ENCODE measurements at regions not wholly inside any gene's neighbourhood (a gene's known extent, or its start where the extent isn't known, plus 50 kb on each side); places are given as distances from the start of the nearest gene placed in this dataset.
"Not testable (repeated sequence)": the region's sequence is repeated elsewhere in the genome, so short reads cannot be mapped to it uniquely, and the experiment has no call there.

- in situ Hi-C loops (cut with HindIII; ENCODE audit: low sequenced_read_pairs) = no loop called here
Observed at GRCh38 chr6:92431502-92431901, 987.9 kb downstream of the EPHA7 start.

- in situ Hi-C loops (cut with HindIII; ENCODE audit: low sequenced_read_pairs) = no loop called here
Observed at GRCh38 chr6:92428448-92428847, 990.9 kb downstream of the EPHA7 start.

- in situ Hi-C loops (cut with HindIII; ENCODE audit: low sequenced_read_pairs) = no loop called here
Observed at GRCh38 chr6:92427453-92427852, 991.9 kb downstream of the EPHA7 start.

GRCh38 chr6:92415656-92416055, 1003.7 kb downstream of the EPHA7 start:
- in situ Hi-C loops (cut with HindIII; ENCODE audit: low sequenced_read_pairs) = no loop called here

GRCh38 chr6:92408350-92408749, 1011.0 kb downstream of the EPHA7 start:
- in situ Hi-C loops (cut with HindIII; ENCODE audit: low sequenced_read_pairs) = no loop called here

GRCh38 chr6:92404281-92404680, 1015.1 kb downstream of the EPHA7 start:
- in situ Hi-C loops (cut with HindIII; ENCODE audit: low sequenced_read_pairs) = no loop called here

- in situ Hi-C loops (cut with HindIII; ENCODE audit: low sequenced_read_pairs) = no loop called here
Observed at GRCh38 chr6:92399911-92400310, 1019.4 kb downstream of the EPHA7 start.

- in situ Hi-C loops (cut with HindIII; ENCODE audit: low sequenced_read_pairs) = not testable (repeated sequence)
Observed at GRCh38 chr6:92388706-92389105, 1030.7 kb downstream of the EPHA7 start.

GRCh38 chr6:92380803-92381601, 1038.4 kb downstream of the EPHA7 start:
- in situ Hi-C loops (cut with HindIII; ENCODE audit: low sequenced_read_pairs) = no loop called here

GRCh38 chr6:92377137-92377536, 1042.2 kb downstream of the EPHA7 start:
- in situ Hi-C loops (cut with HindIII; ENCODE audit: low sequenced_read_pairs) = no loop called here

GRCh38 chr6:92376691-92377090, 1042.7 kb downstream of the EPHA7 start:
- in situ Hi-C loops (cut with HindIII; ENCODE audit: low sequenced_read_pairs) = no loop called here

- in situ Hi-C loops (cut with HindIII; ENCODE audit: low sequenced_read_pairs) = no loop called here
Observed at GRCh38 chr6:92371211-92372208, 1047.8 kb downstream of the EPHA7 start.

GRCh38 chr6:92369309-92369708, 1050.0 kb downstream of the EPHA7 start:
- in situ Hi-C loops (cut with HindIII; ENCODE audit: low sequenced_read_pairs) = no loop called here

- in situ Hi-C loops (cut with HindIII; ENCODE audit: low sequenced_read_pairs) = no loop called here
Observed at GRCh38 chr6:92364948-92365541, 1054.3 kb downstream of the EPHA7 start.

- in situ Hi-C loops (cut with HindIII; ENCODE audit: low sequenced_read_pairs) = no loop called here
Observed at GRCh38 chr6:92363111-92363510, 1056.2 kb downstream of the EPHA7 start.

- in situ Hi-C loops (cut with HindIII; ENCODE audit: low sequenced_read_pairs) = no loop called here
Observed at GRCh38 chr6:92362404-92362803, 1057.0 kb downstream of the EPHA7 start.

GRCh38 chr6:92361990-92362389, 1057.4 kb downstream of the EPHA7 start:
- in situ Hi-C loops (cut with HindIII; ENCODE audit: low sequenced_read_pairs) = no loop called here

GRCh38 chr6:92354270-92354829, 1065.0 kb downstream of the EPHA7 start:
- in situ Hi-C loops (cut with HindIII; ENCODE audit: low sequenced_read_pairs) = no loop called here

- in situ Hi-C loops (cut with HindIII; ENCODE audit: low sequenced_read_pairs) = no loop called here
Observed at GRCh38 chr6:92352130-92352529, 1067.2 kb downstream of the EPHA7 start.

GRCh38 chr6:92341201-92341600, 1078.2 kb downstream of the EPHA7 start:
- in situ Hi-C loops (cut with HindIII; ENCODE audit: low sequenced_read_pairs) = no loop called here
